GM19035 (cell line): ENCODE measurements at regions not wholly inside any gene's neighbourhood (a gene's known extent, or its start where the extent isn't known, plus 50 kb on each side); places are given as distances from the start of the nearest gene placed in this dataset.

ENCODE experiments used
- ATAC-seq: cut with Tn5 transposase; IDR thresholded peaks from one replicate; pipeline ENCODE4 v1.9.1; 2021; ENCODE audit not compliant: unreplicated experiment

GRCh38 chr18:47602273-47602897 is 328.1 kb downstream of the SMAD2 start:
- ATAC-seq = no peak

DNA sequence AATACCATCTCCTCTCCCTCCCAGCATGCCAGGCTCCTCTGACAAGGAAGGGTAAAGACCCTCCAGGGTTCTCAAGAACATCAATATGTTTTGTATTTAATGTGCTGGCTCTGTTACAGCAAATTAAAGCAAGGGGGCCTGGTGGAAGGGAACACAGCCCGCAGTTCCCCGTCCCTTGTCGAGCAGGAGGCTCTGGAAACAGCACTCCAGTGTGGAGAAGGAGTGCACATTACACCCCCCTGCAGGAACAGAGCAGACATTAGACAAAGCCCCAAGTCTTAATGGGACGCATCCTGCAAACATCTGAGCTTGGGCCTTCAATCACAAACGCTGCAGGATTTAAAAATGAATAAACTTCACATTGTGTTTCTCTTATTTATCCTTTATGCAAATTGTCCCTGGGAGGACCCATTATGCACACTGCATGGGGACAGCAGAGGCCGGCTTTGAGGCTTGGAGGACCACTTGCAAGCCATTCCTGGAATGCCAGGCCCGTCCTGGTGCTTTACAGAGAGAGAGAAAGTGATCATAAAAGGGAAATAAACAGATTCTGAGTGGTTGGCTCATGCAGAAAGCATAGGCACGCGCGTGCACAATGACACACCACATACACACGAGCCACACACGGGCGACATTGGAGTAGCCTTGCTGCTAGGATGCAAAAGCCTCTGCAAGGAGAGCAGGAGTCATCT is 328.7 kb downstream of the SMAD2 start:
- no peak for ATAC-seq

- ATAC-seq = no peak
These were observed 334.5 kb downstream of the SMAD2 start for GRCh38 chr18:47595831-47596501.

DNA sequence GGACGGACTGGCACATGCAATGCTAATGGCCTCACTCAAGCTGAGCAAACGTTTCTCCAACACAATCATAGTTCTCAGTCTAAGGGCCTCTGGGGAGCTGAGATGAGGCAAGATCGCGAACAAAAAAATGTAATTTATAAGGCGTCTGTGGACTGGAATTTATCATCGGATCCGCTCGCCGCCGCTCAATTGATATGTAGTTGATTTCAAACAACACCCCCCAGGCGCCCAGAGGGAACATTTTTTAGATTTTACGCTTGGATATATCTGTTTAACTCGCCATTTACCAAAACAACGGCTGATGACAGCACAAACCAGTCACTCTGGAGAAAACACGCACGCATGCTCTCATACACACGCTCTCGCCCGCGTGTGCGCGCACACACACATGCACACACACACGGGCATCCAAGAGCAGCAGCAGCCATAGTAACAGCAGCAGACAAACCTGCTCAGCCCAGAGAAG is 335.8 kb downstream of the SMAD2 start:
- no peak for ATAC-seq

- no peak for ATAC-seq
These were observed 336.6 kb downstream of the SMAD2 start for GRCh38 chr18:47593744-47594472.

GRCh38 chr18:47591429-47591828 is 339.0 kb downstream of the SMAD2 start:
- no peak for ATAC-seq

GRCh38 chr18:47587587-47587986 is 336.1 kb upstream of the SKOR2 start:
- no peak for ATAC-seq

GRCh38 chr18:47586418-47587070 is 335.1 kb upstream of the SKOR2 start:
- ATAC-seq = no peak

DNA sequence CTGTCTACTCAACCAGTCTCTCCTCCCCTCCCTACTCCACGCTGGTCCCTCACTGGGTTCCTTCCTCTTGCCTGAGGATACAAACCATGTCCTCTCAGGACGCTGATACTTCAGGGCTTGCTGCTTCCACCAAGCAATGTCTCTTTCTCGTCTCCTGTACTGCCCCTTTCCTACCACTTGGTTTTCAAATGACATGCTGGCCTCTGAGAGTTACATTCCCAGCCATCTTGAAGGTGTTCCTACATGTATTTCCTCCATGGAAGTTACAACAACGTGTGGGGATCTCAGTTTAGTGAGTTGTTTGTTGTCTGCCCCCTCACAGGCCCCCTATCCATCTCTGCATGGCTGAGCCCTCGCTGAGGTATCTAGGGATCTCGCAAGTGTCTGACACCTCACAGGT is 334.5 kb upstream of the SKOR2 start:
- ATAC-seq = no peak

GRCh38 chr18:47585136-47585535 is 333.7 kb upstream of the SKOR2 start:
- no peak for ATAC-seq

DNA sequence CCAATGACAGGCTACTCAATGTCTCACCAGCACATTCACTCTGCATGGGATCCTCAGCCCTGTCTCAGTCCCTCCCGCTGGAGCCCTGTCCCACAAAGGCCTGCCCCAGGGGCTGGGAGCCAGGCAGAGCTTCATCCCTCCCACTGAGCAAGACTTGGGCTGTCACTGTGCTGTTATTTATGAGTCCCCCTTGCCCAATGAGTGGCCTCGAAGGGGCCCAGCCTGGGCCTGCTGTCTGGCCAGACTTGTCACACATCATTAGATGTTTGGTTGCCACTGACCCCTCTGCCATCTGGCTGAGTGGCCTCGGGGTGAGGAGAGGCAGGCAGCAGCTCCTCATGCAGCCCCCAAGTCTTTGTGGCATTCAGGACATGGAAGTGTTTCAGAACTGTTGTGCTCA is 330.6 kb upstream of the SKOR2 start:
- ATAC-seq = no peak

DNA sequence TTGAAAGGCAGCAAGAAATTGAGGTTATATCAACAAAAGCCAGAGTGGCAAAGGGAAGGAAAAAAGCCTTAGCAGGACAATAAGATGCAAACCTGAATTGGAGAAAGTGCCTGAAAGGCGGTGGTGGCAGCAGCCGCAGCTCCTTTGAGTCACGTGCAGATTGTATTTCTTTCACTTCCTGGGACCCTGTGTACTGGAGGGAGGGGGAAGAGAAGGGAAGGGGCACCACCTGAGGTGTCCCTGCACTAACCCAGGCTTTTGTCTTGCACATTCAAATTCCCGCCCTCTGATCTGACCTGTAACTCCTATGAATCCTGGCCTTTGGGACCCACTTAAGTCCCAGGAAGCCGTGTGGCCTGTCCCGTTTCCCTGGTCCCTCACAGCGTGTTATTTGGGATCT is 326.1 kb upstream of the SKOR2 start:
- no peak for ATAC-seq

DNA sequence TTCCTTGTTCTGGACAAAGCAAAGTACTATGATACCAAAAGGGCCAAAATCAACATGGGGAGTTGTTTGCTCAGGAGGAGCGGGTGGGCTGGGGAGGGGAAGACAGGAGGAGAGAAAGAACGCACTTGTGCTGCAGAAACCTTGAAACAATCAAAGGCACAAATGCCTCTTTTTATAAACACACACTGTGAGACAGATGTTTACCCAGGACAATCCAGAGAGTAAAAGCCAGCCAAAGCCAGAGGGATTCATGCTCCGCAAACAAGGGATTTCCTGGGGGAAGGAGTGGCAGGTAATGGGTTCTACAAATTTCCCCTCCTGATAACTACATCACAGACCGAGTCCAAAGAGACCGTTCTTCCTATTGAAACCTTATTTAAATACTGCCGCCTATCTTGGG is 323.5 kb upstream of the SKOR2 start:
- ATAC-seq = no peak

DNA sequence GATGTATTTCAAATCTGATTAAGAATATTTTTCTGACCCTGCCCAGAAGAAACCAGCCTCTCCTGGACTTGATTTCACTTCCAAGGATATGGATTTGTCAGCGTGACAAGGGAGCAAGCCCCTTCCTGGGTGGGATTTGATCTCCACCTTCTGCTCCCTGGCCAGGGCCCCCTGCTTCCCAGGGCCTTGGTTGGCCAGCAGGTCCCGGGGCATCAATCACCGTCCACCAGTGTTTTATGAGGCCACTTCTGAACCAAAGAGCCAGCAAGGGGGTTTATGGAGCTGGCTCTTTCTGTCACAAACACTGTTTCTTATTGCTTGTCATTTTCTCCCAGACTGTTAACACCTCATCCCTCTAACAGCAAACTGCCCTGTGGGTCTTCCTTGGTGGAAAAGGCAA is 320.5 kb upstream of the SKOR2 start:
- ATAC-seq = no peak

GRCh38 chr18:47566809-47567208 is 315.3 kb upstream of the SKOR2 start:
- no peak for ATAC-seq

DNA sequence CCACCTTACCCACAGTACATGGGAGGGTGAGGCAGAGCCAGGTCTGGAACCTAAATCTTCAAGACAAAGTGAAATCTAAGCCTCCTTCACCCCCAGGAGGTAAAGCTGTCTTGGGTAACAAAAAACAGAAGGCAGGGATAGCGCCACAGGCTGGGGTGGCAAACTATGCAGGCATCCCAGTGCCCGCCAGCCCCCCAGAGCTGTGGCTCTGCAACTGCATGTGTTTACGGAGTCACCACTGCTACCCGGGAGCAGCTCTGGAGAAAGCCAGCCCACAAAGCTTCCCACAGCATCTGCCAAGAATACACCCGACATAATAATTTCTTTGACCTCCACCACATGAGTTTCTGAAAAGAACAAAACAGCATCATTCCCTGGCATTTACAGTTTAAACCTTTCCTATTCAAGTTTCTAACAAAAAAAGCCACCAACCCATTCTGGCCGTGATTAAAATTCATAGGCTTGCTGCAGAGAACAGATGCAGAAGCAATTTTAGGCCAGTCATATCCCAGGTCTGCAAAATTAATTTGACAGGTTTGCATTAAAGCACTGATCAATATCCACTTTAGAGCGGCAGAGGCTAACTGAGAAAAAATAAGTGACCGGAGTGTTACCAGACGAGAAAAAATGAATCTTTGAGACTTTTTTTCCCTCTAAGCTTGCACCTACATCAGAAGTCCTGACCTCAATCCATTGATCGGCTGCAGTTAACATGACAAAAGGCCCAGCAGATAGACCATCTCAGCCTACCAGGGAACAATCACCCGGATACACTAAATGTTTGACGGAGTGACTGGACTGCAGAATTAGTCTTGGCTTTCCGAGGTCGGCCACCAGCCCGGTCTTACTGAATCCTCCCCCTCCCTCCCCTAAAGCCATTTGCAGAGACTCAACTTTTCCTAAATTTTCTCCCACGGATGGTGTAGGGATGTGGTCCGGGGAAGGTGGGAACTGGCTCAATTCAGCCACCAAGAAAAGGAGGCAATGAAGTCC is 309.6 kb upstream of the SKOR2 start:
- no peak for ATAC-seq

- no peak for ATAC-seq
These were observed 306.8 kb upstream of the SKOR2 start for GRCh38 chr18:47558110-47558750.

DNA sequence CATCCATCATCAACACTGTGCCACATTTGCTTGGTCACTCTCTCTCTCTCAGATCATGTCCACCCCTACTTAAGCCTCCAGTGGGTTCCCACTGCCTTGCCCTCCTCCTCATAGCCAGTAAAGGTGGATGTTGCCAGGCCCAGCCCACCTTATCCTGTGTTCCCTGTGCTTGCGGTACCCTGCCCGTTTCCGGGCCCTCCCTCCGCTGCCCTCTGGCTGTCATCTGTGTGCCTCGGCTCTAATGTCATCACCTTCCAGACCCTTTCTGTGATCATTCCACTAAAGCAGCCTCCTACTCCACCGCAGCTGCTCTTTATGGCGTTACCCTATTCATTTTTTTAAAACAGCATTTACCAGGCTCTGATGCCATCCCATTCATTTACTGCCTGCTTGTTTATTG is 305.7 kb upstream of the SKOR2 start:
- no peak for ATAC-seq

GRCh38 chr18:47552783-47553182 is 301.3 kb upstream of the SKOR2 start:
- ATAC-seq = no peak
